Astrocyte of the hippocampus (primary cell): ENCODE measurements at regions not wholly inside any gene's neighbourhood (a gene's known extent, or its start where the extent isn't known, plus 50 kb on each side); places are given as distances from the start of the nearest gene placed in this dataset.
A peak's percentile ranks its signal among the peaks of the same experiment; 100 is the strongest.

Source experiments
- DNase-seq: peaks from one replicate; pipeline ENCODE4 v3.0.0; 2011; ENCODE audit warnings: low read depth, low spot score

- DNase-seq: no peak
These were observed 78.4 kb upstream of the FSTL4 start for GRCh38 chr5:133690746-133691145.

GRCh38 chr5:133688391-133688790 is 76.0 kb upstream of the FSTL4 start:
- peak; percentile 33 for DNase-seq

GRCh38 chr5:133687212-133688061 is 75.1 kb upstream of the FSTL4 start:
- DNase-seq: peak; percentile 9

GRCh38 chr5:133686566-133686965 is 74.2 kb upstream of the FSTL4 start:
- no peak for DNase-seq

GRCh38 chr5:133685402-133686018 is 73.2 kb upstream of the FSTL4 start:
- DNase-seq: no peak

GRCh38 chr5:133683646-133684596 is 71.6 kb upstream of the FSTL4 start:
- no peak for DNase-seq

- no peak for DNase-seq
These were observed 70.1 kb upstream of the FSTL4 start for GRCh38 chr5:133682451-133682850.

- DNase-seq: no peak
These were observed 69.6 kb upstream of the FSTL4 start for GRCh38 chr5:133681896-133682295.

GRCh38 chr5:133680830-133681565 is 68.7 kb upstream of the FSTL4 start:
- no peak for DNase-seq

GRCh38 chr5:133679534-133679933 is 67.2 kb upstream of the FSTL4 start:
- no peak for DNase-seq

GRCh38 chr5:133675376-133676154 is 63.2 kb upstream of the FSTL4 start:
- no peak for DNase-seq

- no peak for DNase-seq
These were observed 58.0 kb upstream of the FSTL4 start for GRCh38 chr5:133670336-133670735.

GRCh38 chr5:133669472-133669871 is 57.1 kb upstream of the FSTL4 start:
- no peak for DNase-seq

- no peak for DNase-seq
These were observed 56.1 kb upstream of the FSTL4 start for GRCh38 chr5:133668458-133668857.

- DNase-seq: no peak
These were observed 54.9 kb upstream of the FSTL4 start for GRCh38 chr5:133667217-133667616.

- no peak for DNase-seq
These were observed 53.2 kb upstream of the FSTL4 start for GRCh38 chr5:133665571-133665970.

GRCh38 chr5:133664422-133664821 is 52.1 kb upstream of the FSTL4 start:
- DNase-seq: peak; percentile 17

- DNase-seq: no peak
These were observed 51.2 kb upstream of the FSTL4 start for GRCh38 chr5:133663397-133664054.

- DNase-seq: no peak
These were observed 50.2 kb upstream of the FSTL4 start for GRCh38 chr5:133662578-133662977.
